PC-9 (cell line): ENCODE measurements at regions not wholly inside any gene's neighbourhood (a gene's known extent, or its start where the extent isn't known, plus 50 kb on each side); places are given as distances from the start of the nearest gene placed in this dataset.

Experiments
- BruUV-seq: library from RNA; stranded (reverse); fragments of 400-500 nt; replicated peaks from 2 replicates; lab custom pipeline; 2021; lab: Mats Ljungman, UMichigan
- CTCF ChIA-PET: fragments of 300-600 bp; sonication (Branson Sonifier 250); formaldehyde crosslinking; loops from one replicate; lab custom pipeline; 2022; ENCODE audit warnings: antibody characterized with exemption; lab: Charles Lee
- POLR2A ChIA-PET: fragments of 300-600 bp; sonication (Branson Sonifier 250); formaldehyde crosslinking; loops from one replicate; lab custom pipeline; 2022; ENCODE audit warnings: antibody characterized with exemption; ENCODE audit not compliant: unreplicated experiment; lab: Charles Lee
- DNase-seq, 2 experiments: peaks; one replicate each; pipeline versions ENCODE4 v3.0.0 to v3.0.0-alpha.2; 2015 to 2022; ENCODE audit warnings: mixed read lengths in 1 of 2
- H2AFZ ChIP-seq: fragments of 200-600 bp; sonication (generic); 2 replicates; pipeline ENCODE4 v1.8.1; 2017; ENCODE audit warnings: antibody characterized with exemption
- H3F3A ChIP-seq: fragments of 200-600 bp; sonication (generic); 2 replicates; pipeline ENCODE4 v1.8.1; 2017; ENCODE audit warnings: antibody characterized with exemption, mild to moderate bottlenecking, low read depth; ENCODE audit not compliant: insufficient read depth
- H3K27ac ChIP-seq: fragments of 200-600 bp; sonication (generic); 2 replicates; pipeline ENCODE4 v1.6.1; 2016; ENCODE audit warnings: mixed run types
- H3K27me3 ChIP-seq: fragments of 200-600 bp; sonication (generic); 2 replicates; pipeline ENCODE4 v1.6.1; 2016; ENCODE audit warnings: low read depth, mixed run types; ENCODE audit not compliant: insufficient read depth
- H3K36me3 ChIP-seq: fragments of 200-600 bp; sonication (generic); 2 replicates; pipeline ENCODE4 v1.6.1; 2016; ENCODE audit warnings: low read depth, mixed run types
- H3K4me1 ChIP-seq: fragments of 200-600 bp; sonication (generic); replicated peaks from 2 replicates; pipeline ENCODE4 v1.6.1; 2016; ENCODE audit warnings: mixed run types; ENCODE audit not compliant: insufficient read depth
- H3K4me2 ChIP-seq: fragments of 200-600 bp; sonication (generic); 2 replicates; pipeline ENCODE4 v1.6.1; 2017; ENCODE audit warnings: mixed run types
- H3K4me3 ChIP-seq: fragments of 200-600 bp; sonication (generic); 2 replicates; pipeline ENCODE4 v1.6.1; 2016; ENCODE audit warnings: mixed run types
- H3K79me2 ChIP-seq: fragments of 200-600 bp; sonication (generic); 2 replicates; pipeline ENCODE4 v1.6.1; 2017; ENCODE audit warnings: low read depth, mixed run types
- H3K9me2 ChIP-seq: fragments of 200-600 bp; sonication (generic); 2 replicates; pipeline ENCODE4 v1.8.1; 2017; ENCODE audit warnings: mild to moderate bottlenecking; ENCODE audit not compliant: insufficient read depth
- H3K9me3 ChIP-seq: fragments of 200-600 bp; sonication (generic); 2 replicates; pipeline ENCODE4 v1.8.1; 2016; ENCODE audit warnings: low read depth; ENCODE audit not compliant: insufficient read depth
- H4K20me1 ChIP-seq: fragments of 200-600 bp; sonication (generic); 2 replicates; pipeline ENCODE4 v1.8.1; 2017; ENCODE audit not compliant: insufficient read depth
- EZH2 ChIP-seq: fragments of 200-600 bp; sonication (generic); IDR thresholded peaks from 2 replicates; pipeline ENCODE4 v1.8.0; 2017; ENCODE audit warnings: antibody characterized with exemption, low read depth
- intact Hi-C: fragments of 100-400 bp; cut with micrococcal nuclease; formaldehyde crosslinking; loops from one replicate; pipeline ENCODE4 v1.10.0; 2022; ENCODE audit not compliant: unreplicated experiment
- TF ChIP-seq, protein P1 (sequence below): fragments of 200-600 bp; sonication (generic); conservative IDR thresholded peaks from 2 replicates; pipeline ENCODE4 v1.6.1; 2017; ENCODE audit warnings: mixed run types, antibody characterized with exemption, mild to moderate bottlenecking, moderate library complexity

DNA sequence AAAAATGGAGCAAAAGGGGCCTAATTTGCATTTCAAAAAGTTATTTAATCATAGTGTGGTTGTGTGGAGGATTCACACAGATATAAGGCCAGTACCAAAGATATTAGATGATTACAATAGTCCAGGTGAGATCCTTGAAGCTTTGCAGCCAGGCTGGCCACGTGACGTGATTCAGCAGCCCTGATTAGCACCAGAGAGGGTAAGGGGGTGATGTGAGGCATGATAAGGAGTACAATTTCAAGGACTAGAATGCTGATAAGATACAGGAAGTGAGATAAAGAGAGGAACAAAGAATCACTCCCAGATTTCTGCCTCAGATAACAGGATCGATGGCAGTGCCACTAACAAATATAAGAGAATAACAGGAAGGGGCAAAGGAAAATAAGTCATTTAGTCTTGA, 108.4 kb upstream of the PALS2 start:
- Histone ChIP-seq H3K9me3 (no peaks in the 10 kb centered on the region), H3K36me3 (no peaks in the 10 kb centered on the region), H2AFZ (no peak overlapping the region), H3F3A (no peaks in the 10 kb centered on the region), H3K27me3 (no peaks in the 10 kb centered on the region), H3K79me2 (no peaks in the 10 kb centered on the region), H3K4me2 (no peak overlapping the region), H4K20me1 (no peaks in the 10 kb centered on the region), H3K9me2 (no peaks in the 10 kb centered on the region), H3K4me3 (no peak overlapping the region), H3K27ac (no peak overlapping the region), H3K4me1 (no peaks in the 10 kb centered on the region)
- POLR2A ChIA-PET: no interaction called here
- CTCF ChIA-PET: no interaction called here
- TF ChIP-seq EZH2: no peak
- TF ChIP-seq, protein P1, sequence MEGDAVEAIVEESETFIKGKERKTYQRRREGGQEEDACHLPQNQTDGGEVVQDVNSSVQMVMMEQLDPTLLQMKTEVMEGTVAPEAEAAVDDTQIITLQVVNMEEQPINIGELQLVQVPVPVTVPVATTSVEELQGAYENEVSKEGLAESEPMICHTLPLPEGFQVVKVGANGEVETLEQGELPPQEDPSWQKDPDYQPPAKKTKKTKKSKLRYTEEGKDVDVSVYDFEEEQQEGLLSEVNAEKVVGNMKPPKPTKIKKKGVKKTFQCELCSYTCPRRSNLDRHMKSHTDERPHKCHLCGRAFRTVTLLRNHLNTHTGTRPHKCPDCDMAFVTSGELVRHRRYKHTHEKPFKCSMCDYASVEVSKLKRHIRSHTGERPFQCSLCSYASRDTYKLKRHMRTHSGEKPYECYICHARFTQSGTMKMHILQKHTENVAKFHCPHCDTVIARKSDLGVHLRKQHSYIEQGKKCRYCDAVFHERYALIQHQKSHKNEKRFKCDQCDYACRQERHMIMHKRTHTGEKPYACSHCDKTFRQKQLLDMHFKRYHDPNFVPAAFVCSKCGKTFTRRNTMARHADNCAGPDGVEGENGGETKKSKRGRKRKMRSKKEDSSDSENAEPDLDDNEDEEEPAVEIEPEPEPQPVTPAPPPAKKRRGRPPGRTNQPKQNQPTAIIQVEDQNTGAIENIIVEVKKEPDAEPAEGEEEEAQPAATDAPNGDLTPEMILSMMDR: no peak
- BruUV-seq: no TSS peak
- intact Hi-C loops: no loop called here
- no peak for DNase-seq

DNA sequence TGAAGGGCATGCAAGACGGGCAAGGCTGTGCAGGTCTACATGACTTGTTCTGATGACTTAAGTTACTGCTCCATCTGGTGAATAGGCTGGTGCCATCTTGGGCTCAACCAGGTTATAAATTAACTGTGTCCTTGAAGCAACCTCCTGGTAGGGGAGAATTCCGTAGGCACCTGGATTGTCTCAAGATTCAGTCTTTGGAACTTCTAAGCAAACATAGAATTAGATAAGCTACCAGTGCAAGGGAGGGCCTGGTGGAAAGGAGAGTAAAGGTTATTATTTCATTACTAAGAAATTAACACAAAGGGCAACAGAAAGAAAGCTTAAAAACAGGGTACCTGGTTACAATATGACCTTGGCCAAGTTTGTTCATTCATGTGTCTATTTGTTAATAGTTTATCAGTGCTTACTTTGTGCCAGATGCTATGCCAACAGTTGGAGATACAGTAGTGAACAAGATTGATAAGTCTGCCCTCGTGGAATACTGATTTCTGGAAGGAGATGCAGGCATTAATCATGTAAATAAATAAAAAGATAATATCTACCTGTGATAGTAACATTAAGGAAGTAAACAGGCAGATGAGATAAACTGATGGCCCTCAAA, 107.0 kb upstream of the PALS2 start:
- DNase-seq: no peak
- no peak overlapping the region for H3K4me2 ChIP-seq
- no peaks in the 10 kb centered on the region for H3K9me3 ChIP-seq
- H3K79me2 ChIP-seq: no peaks in the 10 kb centered on the region
- ChIA-PET POLR2A (no interaction called here), CTCF (no interaction called here)
- H3K27ac ChIP-seq: no peak overlapping the region
- no peaks in the 10 kb centered on the region for H3K27me3 ChIP-seq
- H3K9me2 ChIP-seq: no peaks in the 10 kb centered on the region
- TF ChIP-seq EZH2: no peak
- TF ChIP-seq, protein P1: no peak
- no peak overlapping the region for H3K4me3 ChIP-seq
- intact Hi-C loops: no loop called here
- no peak overlapping the region for H2AFZ ChIP-seq
- no TSS peak for BruUV-seq
- no peaks in the 10 kb centered on the region for H3K36me3 ChIP-seq
- no peaks in the 10 kb centered on the region for H3K4me1 ChIP-seq
- H4K20me1 ChIP-seq: no peaks in the 10 kb centered on the region
- H3F3A ChIP-seq: no peaks in the 10 kb centered on the region

DNA sequence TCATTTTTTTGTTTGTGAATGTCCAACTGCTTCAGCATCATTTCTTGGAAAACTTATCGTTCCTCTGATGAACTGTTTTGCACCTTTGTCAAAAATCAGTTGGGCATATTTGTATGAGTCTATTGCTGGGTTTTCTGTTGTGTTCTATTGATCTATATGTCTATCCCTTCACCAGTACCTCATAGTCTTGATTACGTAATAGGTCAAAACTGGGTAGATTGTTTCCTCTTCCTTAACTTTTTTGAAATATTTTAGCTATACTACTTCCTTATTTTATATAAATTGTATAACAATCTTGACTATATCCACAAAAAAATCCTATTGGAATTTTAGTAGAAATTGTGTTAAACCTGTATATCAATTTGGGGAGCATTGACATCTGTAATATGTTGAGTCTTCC, 104.1 kb upstream of the PALS2 start:
- CTCF ChIA-PET: no interaction called here
- H3K9me2 ChIP-seq: no peaks in the 10 kb centered on the region
- H2AFZ ChIP-seq: no peak overlapping the region
- no peaks in the 10 kb centered on the region for H3K27me3 ChIP-seq
- no peak overlapping the region for H3K27ac ChIP-seq
- no peaks in the 10 kb centered on the region for H3K36me3 ChIP-seq
- no peak overlapping the region for H3K4me3 ChIP-seq
- no peaks in the 10 kb centered on the region for H3K4me1 ChIP-seq
- BruUV-seq: no TSS peak
- no peaks in the 10 kb centered on the region for H3F3A ChIP-seq
- POLR2A ChIA-PET: no interaction called here
- no peak overlapping the region for H3K4me2 ChIP-seq
- no peak for TF ChIP-seq EZH2
- TF ChIP-seq, protein P1: no peak
- no peaks in the 10 kb centered on the region for H3K79me2 ChIP-seq
- no peak for DNase-seq
- no peaks in the 10 kb centered on the region for H4K20me1 ChIP-seq
- intact Hi-C loops: no loop called here
- H3K9me3 ChIP-seq: no peaks in the 10 kb centered on the region
